ENCODE measurements at regions not wholly inside any gene's neighbourhood (a gene's known extent, or its start where the extent isn't known, plus 50 kb on each side); places are given as distances from the start of the nearest gene placed in this dataset.
"Not testable (repeated sequence)": the region's sequence is repeated elsewhere in the genome, so short reads cannot be mapped to it uniquely, and the experiment has no call there.

DNA sequence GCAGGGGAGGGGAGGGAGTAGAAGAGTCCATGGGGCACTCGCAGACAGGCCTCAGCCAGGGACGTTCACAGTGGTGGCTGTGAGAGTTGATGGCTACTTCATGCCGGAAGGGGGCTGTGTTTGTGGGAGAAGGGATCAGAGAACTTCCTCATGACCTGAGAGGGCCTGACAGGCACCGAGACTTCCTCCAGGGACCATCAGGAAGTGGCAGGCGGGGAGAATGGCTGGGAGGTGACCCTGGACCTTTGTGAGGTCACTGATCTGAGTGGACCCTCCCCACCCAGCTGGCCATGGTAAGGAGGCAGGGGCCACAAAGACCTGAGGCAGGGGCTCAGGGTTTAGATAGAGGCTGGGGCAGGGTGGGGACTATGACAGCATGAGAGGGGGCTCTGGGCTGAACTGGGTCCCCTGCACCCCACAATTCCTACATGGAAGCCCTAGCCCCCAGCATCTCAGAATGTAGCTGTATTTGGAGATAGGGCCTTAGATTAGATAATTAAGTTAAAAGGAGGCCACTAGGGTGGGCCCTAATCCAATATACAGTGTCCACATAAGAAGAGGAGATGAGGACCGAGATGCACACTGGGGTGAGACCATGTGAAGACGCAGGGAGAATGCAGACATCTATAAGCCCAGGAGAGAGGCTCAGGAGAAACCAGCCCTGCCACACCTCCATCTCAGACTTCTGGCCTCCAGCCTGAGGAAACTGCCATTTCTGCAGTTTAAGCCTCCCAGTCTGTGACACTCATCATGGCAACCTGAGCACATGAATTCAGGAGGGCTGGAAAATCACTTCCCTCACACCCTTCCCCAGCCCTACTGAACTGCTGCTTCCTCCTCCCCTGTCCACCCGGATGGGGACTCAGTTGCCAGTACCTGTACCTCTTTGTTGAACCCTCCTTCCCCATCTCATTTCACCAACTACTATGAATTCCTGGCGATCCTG lies 273.9 kb upstream of the ZNF32 start:
- DNase-seq, result no peak

DNA sequence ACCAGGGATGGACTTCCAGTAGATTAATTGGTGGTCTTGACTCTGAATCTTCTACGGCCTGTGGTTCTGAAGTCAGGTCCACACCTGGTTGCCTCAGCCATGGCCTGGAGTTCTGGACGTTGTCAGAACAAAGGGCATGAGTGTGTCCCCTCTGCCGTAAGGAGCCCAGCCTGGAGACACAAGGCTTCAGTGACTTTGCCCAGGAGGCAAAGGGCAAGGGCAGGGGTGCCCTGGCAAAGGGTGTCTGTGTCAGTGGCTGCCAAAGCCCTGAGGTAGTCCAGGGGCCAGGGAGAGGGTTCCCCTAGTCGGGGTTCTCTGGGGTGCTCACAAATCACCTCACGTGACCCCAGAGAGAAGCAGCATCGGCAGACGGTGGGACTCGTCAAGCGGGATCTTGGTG lies 273.2 kb upstream of the ZNF32 start:
- no peak for DNase-seq

GRCh38 chr10:43921478-43921877 lies 272.8 kb upstream of the ZNF32 start:
- no peak for DNase-seq

GRCh38 chr10:43920236-43920758 lies 271.6 kb upstream of the ZNF32 start:
- DNase-seq, result not testable (repeated sequence)

DNA sequence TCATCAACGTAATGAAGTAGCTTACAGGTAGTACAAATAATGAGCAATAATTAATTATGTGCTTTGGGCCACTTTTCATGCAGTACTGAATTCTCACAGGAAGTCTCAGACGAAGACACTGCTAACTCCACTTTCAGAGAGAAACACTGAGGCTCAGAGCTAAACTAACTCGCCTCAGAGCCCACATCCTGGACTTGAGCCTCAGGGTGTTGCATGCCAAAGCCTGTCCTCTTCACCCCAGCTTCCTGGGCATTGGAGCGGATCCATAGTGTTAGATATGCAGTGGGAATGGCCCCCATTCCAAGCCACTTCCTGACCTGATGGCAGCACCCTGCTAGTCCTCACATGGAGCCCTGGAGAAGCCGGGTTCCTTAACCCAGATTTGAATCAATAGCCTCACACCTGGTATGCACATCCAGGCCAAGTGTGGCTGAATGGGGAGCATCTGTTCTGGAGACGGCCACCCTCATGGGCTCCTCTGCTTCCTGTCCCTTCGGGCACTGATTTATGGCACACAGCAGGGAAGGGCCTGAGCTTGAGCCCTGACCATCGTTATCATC lies 265.1 kb upstream of the ZNF32 start:
- no peak for DNase-seq

GRCh38 chr10:43912469-43912868 lies 263.8 kb upstream of the ZNF32 start:
- no peak for DNase-seq

GRCh38 chr10:43906490-43906889 lies 257.8 kb upstream of the ZNF32 start:
- no peak for DNase-seq

- DNase-seq, result no peak
These were observed 257.0 kb upstream of the ZNF32 start for GRCh38 chr10:43905512-43906236.

DNA sequence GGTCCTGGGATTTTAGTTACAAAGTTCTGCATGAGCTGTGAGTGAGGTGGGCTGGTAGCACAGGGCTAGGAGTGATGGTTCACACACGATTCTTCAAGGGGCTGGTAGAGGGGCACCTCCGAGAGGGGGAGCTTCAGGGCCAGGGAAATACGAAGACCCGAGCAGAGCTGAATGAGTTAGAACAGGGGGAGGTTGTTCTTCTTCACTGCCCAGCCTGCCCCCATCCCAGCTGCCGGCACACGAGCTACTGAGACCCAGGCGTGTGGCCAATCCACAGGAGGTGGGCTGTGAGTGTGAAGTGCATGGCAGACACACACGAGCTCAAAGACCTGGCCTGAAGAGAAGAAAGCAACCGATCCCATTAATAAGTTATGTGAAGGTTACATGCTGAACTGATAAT lies 256.2 kb upstream of the ZNF32 start:
- no peak for DNase-seq

- DNase-seq, result no peak
These were observed 255.6 kb upstream of the ZNF32 start for GRCh38 chr10:43904301-43904700.

- DNase-seq, result no peak
These were observed 254.8 kb upstream of the ZNF32 start for GRCh38 chr10:43903451-43903850.

- no peak for DNase-seq
These were observed 254.2 kb upstream of the ZNF32 start for GRCh38 chr10:43902842-43903241.

- DNase-seq, result no peak
These were observed 253.2 kb upstream of the ZNF32 start for GRCh38 chr10:43901744-43902504.

DNA sequence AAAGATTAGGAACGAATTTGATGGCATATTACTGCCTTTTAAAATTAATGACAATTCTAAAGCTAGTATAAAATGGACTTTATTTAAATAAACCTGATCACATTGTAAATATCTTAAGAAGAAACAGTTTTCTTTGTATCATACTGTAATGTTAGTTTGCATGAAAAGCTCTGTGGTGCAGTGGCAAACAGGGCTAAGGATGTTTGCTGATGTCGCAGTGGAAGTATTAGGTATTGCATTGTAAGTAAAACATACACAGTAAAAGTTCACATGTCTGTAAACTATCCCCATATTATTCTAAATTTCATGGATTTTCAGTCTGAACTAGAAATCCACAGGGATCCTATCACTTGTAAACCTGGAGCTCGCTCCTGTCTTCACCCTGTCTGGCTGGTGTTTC lies 252.6 kb upstream of the ZNF32 start:
- DNase-seq, result no peak

DNA sequence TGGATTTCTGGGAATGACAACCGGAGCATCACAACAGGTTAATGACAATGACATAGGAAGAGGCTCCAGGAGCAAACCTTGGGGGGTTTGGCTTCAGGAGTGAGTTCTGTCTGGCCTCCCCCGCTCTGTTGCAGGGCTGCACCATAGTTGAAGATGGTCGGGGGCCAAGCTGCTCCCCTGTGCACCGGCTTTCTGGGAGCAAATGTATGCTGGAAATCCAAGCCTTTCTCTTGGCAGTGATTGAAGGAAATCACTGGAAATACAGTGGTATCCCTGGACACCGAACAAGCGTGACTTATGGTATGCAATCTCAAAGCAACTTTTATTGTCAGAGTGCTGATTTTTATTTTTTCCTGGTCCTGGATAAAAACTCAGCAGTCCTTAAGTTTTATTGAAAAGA lies 251.9 kb upstream of the ZNF32 start:
- no peak for DNase-seq

DNA sequence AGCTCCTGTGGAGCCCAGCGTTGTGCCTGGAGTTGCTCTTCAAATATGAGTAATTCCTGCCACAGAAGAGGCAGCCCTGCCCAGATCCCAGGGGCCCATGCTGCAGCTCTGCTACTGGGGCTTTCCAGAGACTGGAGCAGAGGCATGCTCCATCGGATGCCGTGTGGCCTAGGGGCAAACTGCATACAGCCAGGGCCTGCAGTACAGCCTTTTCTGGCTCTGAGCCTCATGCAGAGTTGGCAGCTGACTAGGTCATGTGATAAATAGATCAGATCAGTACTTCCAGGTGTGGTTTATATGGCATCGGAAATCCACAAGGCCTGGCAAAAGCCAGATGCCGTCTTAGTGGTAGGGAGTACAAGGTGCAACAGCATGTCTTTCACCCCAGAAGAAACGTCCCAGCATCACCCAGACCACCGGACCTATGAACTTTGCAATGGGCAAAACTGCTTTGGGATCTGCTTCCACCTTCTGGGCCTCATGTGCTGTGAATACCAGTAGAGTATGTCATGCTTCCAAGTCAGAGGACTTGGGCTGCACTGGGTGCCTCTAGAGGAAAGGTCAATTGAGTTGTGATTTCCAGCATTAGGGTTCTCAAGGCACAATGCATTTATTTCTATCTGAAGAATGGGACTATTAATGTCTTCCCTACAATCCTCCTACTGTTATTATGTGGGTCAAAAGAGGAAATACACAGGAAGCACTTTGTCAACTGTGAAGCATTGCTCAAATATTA lies 250.7 kb upstream of the ZNF32 start:
- DNase-seq, result no peak

DNA sequence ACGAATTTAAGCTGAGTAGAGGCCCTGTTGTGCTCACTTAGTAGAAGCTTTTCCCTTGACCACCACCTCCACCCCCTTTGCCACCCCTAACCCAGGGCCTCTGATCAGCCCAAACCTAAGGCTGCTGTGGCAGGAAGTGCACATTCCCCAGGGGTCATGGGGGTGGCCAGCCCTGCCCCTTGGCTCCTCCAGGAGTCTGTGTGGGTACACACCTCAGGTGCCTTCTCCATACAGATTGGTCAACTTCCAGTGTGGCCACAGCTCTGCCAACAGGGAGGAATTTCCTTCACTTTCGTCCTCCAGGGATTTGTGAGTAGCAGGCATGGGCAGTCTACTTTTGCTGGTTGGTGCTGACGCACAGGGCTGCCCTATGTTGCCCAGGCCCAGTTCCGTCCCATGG lies 249.9 kb upstream of the ZNF32 start:
- DNase-seq, result no peak

- no peak for DNase-seq
These were observed 249.2 kb upstream of the ZNF32 start for GRCh38 chr10:43897765-43898419.

- no peak for DNase-seq
These were observed 243.5 kb upstream of the ZNF32 start for GRCh38 chr10:43892062-43892770.

DNA sequence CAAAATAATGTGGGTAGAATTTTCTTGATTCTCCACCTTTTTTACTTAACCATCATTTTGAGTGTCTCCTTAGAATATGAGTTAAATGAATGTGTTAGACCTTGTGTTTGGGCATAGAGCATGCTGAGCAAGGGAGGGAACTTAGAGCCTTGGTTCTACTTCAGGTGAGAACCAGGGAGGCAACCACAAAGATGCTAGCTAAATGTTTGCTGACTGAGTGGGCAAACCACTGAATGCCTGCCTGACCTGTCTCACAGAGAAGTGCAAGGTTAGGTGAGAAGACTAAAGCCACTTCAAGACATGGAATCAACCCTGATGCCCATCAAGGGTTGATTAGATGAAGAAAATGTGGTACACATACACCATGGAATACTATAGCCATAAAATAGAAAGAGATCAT lies 242.6 kb upstream of the ZNF32 start:
- DNase-seq, result no peak

DNA sequence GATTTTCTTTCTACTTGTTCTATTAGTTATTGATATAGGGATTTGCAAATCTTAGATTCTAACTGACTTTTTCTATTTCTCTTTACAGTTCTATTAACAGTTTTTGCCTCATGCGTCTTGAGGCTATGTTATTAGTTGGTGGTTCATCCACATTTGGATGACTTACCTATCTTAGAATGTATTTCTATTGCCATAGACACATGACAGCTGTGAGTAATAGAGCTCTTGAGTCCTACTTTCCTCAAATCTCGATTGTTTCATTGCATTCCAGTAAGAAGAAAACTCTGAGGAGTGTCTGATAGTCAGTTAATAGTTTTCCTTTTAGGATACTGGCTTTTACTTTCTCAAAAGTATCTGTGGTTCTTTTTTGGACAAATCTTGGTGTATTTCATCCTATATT lies 241.4 kb upstream of the ZNF32 start:
- DNase-seq, result no peak

All from inflammatory macrophage treated with lipopolysaccharide for 4 hours (primary cell).